ENCODE measurements at regions not wholly inside any gene's neighbourhood (a gene's known extent, or its start where the extent isn't known, plus 50 kb on each side); places are given as distances from the start of the nearest gene placed in this dataset.

DNA sequence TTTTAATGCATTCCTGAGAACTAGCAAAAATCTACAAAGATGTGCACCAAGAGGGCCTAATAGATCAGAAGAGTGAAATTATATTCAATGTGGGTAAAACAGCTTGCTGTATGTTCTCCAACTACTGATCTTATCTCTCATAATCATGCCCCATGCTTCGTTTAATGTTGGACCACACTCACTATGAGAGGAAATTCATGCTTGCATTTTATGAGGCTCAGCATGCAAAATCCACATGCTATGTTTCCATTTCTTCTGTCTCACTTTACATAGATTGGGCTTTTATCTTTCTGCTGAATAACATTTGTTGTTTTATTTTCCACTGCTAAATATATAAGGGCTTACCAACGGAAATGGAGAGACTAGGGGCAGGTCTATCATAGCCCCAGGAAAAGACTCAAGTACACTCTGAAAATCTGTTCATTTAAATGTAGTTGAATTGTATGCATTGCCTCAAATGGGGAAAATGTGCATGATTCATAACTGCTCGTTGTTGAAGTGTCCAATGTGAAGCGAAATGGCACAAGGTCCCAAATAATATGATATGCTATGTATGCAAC lies 474.2 kb downstream of the EFNA5 start:
- no peak for TF ChIP-seq GATA3 (IDR thresholded peaks at IDR 0.05; ENCODE audit: low read depth, low read length)
- TF ChIP-seq GATA2 (IDR thresholded peaks at IDR 0.05; ENCODE audit: low read depth, low read length) = no peak

DNA sequence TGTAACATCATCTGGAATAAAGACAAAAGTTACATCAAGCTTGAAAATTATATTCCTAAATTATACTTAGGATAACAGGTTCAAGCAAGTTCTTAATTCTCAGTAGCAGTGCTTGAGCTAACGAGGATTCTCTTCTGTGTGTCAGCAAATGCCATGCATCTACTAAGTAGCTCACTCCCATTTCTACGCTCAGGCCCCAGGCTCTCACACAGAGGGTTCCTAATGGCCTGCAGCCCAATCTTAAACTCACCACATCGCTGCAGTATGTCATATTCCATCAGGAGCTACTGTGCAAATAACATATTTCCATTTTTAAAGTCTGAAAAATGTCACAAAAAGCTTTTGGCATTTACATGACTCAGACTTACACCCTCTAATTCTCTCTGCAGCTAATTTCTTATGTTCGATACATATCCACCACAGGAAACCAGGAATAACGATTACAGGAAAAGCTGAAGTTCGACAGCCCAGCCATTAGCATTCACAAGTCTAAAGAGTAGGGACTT lies 474.8 kb downstream of the EFNA5 start:
- no peak for TF ChIP-seq GATA3 (IDR thresholded peaks at IDR 0.05; ENCODE audit: low read depth, low read length)
- no peak for TF ChIP-seq GATA2 (IDR thresholded peaks at IDR 0.05; ENCODE audit: low read depth, low read length)

DNA sequence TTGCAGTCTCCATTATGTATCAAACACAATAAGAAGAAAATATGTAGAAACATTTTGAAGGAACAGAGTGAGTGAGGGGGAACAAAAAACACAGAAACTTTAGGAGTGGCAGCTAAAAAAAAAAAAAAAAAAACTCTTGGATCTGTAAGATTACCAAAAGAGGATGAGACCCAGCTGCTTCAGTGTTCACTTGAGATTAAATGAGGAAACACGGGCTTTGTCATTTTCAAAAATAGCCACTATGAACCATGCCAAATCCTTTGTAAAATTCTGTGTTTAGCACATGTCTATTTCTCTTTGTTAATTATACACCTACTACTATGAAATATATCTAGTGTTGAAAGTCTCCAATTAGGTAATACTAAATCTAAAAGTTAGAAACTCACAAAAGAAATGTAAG lies 485.9 kb downstream of the EFNA5 start:
- no peak for TF ChIP-seq GATA3 (IDR thresholded peaks at IDR 0.05; ENCODE audit: low read depth, low read length)
- no peak for TF ChIP-seq GATA2 (IDR thresholded peaks at IDR 0.05; ENCODE audit: low read depth, low read length)

DNA sequence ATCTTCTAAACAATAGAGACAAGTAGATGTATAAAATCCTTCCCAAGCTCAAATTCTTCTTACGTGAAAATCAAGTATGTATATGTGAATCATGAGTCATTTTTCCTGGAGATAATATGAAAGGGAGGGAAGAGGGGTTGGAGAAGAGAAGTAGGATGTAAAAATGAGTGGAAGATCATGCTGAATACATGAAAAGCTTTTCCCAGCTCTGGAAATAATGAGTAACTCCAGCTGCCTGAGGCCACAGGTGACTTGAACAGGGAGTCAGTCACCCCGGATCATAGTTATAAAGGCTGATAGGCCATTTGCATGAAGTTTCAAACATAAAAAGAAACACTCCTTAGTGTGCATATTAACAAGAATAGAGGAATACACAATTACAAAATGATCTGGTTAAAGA lies 486.7 kb downstream of the EFNA5 start:
- TF ChIP-seq GATA3 (IDR thresholded peaks at IDR 0.05; ENCODE audit: low read depth, low read length) (no peak), GATA2 (IDR thresholded peaks at IDR 0.05; ENCODE audit: low read depth, low read length) (no peak)

DNA sequence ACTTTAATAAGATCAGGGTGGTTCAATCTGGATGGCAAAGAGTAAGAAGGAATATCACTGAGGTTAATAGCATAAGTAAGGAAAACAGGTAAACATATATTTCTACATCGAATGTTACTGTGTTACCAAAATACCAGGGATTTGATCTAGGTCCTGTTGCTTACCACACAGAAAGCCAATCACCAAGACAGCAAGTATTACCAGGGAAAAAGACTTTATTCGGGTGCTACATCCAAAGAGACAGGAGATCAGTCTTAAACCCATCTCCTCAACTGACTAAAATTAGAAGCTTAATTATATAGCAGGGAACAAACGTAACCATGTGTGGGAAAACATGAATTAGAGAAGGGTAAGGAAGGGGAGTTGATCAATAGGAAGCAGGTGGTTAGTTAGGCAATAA lies 500.1 kb downstream of the EFNA5 start:
- TF ChIP-seq GATA3 (IDR thresholded peaks at IDR 0.05; ENCODE audit: low read depth, low read length) (no peak), GATA2 (IDR thresholded peaks at IDR 0.05; ENCODE audit: low read depth, low read length) (no peak)

DNA sequence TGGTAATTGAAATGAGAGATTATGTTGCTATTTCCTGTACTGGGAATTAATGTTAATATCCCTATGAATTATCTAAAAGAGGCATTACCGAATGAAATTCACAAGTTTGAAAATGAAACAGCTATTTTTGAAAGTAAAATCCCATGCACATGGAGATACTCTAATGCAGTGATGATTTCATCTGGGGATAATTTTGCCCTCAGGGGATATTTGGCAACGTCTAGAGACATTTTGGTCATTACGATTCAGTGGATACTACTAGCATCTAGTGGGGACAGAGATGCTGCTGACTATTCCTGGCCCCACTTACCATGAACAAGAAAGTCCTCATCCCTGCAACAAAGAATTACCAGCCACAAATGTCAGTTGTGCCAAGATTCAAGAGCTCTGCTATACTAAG lies 500.9 kb downstream of the EFNA5 start:
- no peak for TF ChIP-seq GATA3 (IDR thresholded peaks at IDR 0.05; ENCODE audit: low read depth, low read length)
- TF ChIP-seq GATA2 (IDR thresholded peaks at IDR 0.05; ENCODE audit: low read depth, low read length) = no peak

DNA sequence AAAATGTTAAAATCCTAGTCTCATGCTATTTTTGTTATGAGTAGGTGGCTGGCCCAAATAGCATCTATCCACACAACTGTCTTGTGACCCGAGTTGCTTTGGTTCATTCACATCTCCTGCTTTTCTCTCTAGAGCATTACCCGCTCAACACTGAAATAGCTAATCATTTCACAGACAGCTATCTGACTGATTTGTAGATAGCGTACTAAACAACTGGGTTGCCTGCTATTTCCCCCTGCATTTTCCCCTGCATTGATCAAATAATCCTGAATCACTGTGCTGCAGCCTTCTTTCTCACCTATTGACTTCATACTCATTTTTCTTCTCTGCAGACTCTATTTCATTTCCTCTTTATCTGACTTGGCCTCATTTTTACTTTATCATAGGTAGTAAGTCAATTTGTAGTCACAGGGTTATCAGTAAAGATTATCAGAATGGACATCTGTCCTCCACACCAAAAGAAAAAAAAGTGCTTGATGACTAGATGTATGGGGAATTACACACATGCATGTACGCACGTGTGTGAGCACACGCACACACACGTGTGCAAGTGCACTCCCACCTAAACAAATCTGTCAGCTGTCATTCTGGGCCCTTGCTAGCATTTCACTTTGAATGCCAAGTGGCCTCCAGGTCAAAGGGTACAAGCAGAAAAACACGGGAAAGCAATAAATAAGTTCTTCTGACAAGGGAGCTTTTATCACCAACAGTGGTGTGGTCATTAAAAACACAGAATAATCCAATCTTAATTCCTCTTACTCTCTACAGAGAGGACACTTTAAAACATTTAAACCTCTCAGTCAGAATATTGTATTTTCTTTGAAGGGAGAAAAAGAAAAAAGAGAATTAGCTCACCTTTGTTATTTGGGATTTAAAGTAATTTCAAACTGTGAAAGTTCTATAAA lies 501.6 kb downstream of the EFNA5 start:
- no peak for TF ChIP-seq GATA3 (IDR thresholded peaks at IDR 0.05; ENCODE audit: low read depth, low read length)
- TF ChIP-seq GATA2 (IDR thresholded peaks at IDR 0.05; ENCODE audit: low read depth, low read length) = no peak

DNA sequence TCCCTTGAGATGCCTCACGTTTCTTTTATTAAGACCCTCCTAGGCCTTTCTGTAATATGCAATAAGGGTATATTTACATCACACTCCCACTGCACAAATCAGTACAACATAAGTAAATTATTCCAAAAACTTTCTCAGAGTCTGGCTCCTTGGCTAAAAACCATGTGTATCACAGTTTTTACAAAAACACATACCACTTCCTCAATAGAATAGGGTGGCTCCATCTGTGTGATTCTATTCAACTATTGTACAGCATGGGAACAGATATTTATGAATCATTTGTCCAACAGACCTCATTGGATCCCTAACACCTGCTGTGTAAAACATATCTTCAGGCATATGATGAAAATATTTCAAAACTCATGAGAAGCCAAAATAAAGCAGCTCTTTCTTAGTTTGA lies 502.7 kb downstream of the EFNA5 start:
- TF ChIP-seq GATA2 (IDR thresholded peaks at IDR 0.05; ENCODE audit: low read depth, low read length) (no peak), GATA3 (IDR thresholded peaks at IDR 0.05; ENCODE audit: low read depth, low read length) (no peak)

DNA sequence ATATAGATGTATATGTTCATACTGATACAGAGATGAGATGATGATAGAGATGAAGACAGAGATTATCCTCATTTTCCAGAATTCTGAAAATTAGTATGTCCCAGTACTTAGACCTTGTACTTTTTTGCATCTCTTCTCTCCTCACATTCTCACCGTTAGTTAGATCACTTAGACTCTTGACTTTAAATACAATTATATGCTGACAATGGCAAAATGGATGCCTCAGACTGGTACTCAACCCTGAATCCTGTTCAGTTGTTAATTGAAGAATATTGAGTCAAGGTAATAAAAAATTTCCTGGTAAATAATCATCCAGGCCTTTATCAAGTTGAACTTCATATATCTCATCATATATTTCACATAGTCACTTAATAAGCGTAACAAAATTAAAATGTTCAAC lies 505.4 kb downstream of the EFNA5 start:
- TF ChIP-seq GATA3 (IDR thresholded peaks at IDR 0.05; ENCODE audit: low read depth, low read length) (no peak), GATA2 (IDR thresholded peaks at IDR 0.05; ENCODE audit: low read depth, low read length) (no peak)

DNA sequence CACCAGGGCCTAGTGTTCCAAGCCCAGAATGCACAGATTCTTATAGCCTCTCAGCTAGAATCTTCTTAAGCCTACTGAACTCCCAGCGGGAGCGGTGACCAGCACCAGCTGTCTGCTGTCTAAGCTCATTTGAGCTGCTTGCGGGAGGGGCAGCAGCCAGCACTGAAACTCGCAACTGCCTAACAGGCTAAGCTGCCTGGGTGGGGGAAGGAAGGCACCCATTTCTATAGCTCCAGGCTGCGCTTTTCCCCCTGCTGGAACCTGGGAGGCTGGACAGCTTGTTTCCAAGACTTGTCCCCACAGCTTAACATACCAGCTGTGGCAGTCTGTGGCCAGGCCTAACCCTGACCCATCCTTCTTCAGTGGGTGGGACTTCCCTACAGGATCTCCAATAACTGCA lies 512.9 kb downstream of the EFNA5 start:
- no peak for TF ChIP-seq GATA3 (IDR thresholded peaks at IDR 0.05; ENCODE audit: low read depth, low read length)
- TF ChIP-seq GATA2 (IDR thresholded peaks at IDR 0.05; ENCODE audit: low read depth, low read length) = no peak

DNA sequence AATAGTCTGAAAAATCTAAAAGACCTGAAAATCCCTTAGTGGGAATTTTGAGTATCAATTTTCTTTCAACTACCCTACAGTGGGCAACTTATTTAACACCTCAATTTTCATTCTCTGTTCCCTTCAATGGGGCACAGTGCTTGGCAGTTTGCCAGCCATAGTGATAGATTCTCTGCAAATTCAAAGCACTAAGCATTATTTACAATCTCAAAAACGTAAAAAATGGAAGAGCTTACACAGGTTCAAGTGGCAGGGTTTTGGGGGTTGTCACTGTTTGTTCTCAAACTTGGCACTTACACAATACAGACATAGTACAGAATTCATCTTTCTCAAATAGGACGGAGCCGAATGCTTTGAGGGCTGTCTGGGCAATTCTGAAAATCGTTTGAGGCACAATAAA lies 515.0 kb downstream of the EFNA5 start:
- TF ChIP-seq GATA2 (IDR thresholded peaks at IDR 0.05; ENCODE audit: low read depth, low read length) = no peak
- TF ChIP-seq GATA3 (IDR thresholded peaks at IDR 0.05; ENCODE audit: low read depth, low read length) = no peak

DNA sequence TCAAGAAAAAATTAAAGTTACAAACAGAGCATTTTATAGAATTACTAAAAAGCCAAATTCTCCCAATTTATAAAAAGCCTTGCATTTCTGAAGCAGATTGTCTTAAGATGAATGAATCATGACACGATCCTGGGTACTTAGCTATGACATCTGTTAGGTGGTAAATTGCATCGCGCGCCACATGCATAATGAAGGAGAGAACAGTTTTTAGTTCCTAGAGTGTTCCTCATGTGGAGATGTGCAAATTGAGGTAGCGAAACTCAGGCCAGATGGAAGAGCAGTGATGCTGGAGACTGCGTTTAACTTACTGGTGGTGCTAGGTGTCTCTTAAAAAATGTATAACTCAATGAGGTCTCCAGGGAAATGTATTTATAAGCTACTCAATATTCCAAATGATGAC lies 516.1 kb downstream of the EFNA5 start:
- TF ChIP-seq GATA3 (IDR thresholded peaks at IDR 0.05; ENCODE audit: low read depth, low read length) = no peak
- TF ChIP-seq GATA2 (IDR thresholded peaks at IDR 0.05; ENCODE audit: low read depth, low read length) = no peak

DNA sequence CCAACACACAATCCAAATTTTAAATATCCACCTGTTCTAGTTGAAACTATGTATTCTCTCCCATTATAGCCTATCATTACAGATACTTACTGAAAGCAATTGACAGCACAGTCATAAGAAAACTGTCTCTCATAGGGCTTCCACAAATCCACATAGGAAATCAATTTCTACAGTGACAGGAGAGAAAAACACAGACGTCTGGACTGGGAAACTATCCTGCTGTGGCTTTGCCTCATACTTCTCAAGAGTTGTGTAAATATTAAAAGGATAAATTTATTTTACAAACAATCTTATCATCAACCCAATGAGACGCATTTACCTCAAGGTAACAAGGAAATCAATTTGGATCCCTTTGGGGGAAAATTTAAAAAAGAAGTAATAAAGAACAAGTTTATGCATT lies 517.5 kb downstream of the EFNA5 start:
- TF ChIP-seq GATA2 (IDR thresholded peaks at IDR 0.05; ENCODE audit: low read depth, low read length) (no peak), GATA3 (IDR thresholded peaks at IDR 0.05; ENCODE audit: low read depth, low read length) (no peak)

DNA sequence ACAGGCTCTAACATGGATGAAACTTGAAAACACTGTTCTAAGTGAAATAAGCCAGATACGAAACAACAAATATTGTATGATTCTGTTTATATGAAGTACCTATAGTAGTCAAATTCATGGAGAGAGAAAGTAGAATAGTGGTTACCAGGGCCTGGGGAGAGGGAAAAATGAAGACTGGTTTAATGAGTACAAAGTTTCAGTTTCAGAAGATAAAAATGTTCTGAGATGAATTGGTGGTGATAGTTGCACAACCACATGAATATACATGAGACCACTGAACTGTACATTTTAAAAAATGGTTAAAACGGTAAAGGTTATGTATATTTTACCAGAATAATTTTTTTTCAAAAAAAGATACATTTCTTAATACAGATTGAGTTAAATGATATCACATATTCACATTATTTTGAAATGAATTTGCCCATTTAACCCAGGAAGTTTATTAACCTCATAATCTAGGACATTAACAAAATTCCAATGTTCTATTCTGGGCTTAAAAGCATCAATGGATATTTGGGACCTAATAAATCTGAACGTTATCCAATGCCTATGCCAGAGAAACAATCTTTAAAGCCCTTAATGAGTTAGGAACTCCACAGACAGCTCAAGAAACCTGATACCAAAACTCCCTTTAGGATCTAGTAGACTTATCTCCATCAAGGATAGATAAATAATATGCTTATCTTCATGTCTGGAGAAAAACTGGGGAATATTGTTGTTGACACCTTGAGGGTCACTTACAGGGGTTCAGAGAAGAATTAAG lies 521.3 kb downstream of the EFNA5 start:
- no peak for TF ChIP-seq GATA3 (IDR thresholded peaks at IDR 0.05; ENCODE audit: low read depth, low read length)
- no peak for TF ChIP-seq GATA2 (IDR thresholded peaks at IDR 0.05; ENCODE audit: low read depth, low read length)
